Sigmoid colon (tissue), 4 donors: ENCODE measurements at regions not wholly inside any gene's neighbourhood (a gene's known extent, or its start where the extent isn't known, plus 50 kb on each side); places are given as distances from the start of the nearest gene placed in this dataset.

Source experiments
- CTCF ChIP-seq, 4 experiments: fragments of 450-650 bp in 3 of 4; fragments of 200-600 bp in 1 of 4; IDR thresholded peaks; one replicate each; pipeline ENCODE4 v1.5.1; 2016 to 2019; ENCODE audit warnings: antibody characterized with exemption in 4 of 4, mild to moderate bottlenecking in 3 of 4, moderate library complexity in 2 of 4
- EP300 ChIP-seq, 4 donors: sonication (generic); formaldehyde crosslinking; IDR thresholded peaks; one replicate each; pipeline ENCODE4 v1.6.1; 2017; ENCODE audit warnings: antibody characterized with exemption in 4 of 4
- POLR2A ChIP-seq, 2 donors: fragments of 450-650 bp; IDR thresholded peaks; one replicate each; pipeline ENCODE4 v1.6.1; 2016; ENCODE audit warnings: antibody characterized with exemption in 2 of 2, mild to moderate bottlenecking in 2 of 2, moderate library complexity in 2 of 2
- POLR2AphosphoS5 ChIP-seq, 4 donors: sonication (generic); formaldehyde crosslinking; IDR thresholded peaks; one replicate each; pipeline ENCODE4 v1.6.1; 2017; ENCODE audit warnings: antibody characterized with exemption in 4 of 4

- no peak for TF ChIP-seq CTCF (IDR thresholded peaks at IDR 0.05)
- TF ChIP-seq EP300 (IDR thresholded peaks at IDR 0.05) = no peak
- TF ChIP-seq POLR2A (IDR thresholded peaks at IDR 0.05) = no peak
- no peak for TF ChIP-seq POLR2AphosphoS5 (IDR thresholded peaks at IDR 0.05)
Observed at GRCh38 chr19:5211217-5211822, 129.3 kb downstream of the PTPRS start.
